ENCODE measurements at regions not wholly inside any gene's neighbourhood (a gene's known extent, or its start where the extent isn't known, plus 50 kb on each side); places are given as distances from the start of the nearest gene placed in this dataset.

- no peak for ATAC-seq
- TF ChIP-seq TOX (CRISPR knock-in tag; IDR thresholded peaks at IDR 0.05; ENCODE audit: borderline replicate concordance), result no peak
- TF ChIP-seq PATZ1 (CRISPR knock-in tag; IDR thresholded peaks at IDR 0.05; ENCODE audit: borderline replicate concordance), result no peak
- TF ChIP-seq, protein P1, sequence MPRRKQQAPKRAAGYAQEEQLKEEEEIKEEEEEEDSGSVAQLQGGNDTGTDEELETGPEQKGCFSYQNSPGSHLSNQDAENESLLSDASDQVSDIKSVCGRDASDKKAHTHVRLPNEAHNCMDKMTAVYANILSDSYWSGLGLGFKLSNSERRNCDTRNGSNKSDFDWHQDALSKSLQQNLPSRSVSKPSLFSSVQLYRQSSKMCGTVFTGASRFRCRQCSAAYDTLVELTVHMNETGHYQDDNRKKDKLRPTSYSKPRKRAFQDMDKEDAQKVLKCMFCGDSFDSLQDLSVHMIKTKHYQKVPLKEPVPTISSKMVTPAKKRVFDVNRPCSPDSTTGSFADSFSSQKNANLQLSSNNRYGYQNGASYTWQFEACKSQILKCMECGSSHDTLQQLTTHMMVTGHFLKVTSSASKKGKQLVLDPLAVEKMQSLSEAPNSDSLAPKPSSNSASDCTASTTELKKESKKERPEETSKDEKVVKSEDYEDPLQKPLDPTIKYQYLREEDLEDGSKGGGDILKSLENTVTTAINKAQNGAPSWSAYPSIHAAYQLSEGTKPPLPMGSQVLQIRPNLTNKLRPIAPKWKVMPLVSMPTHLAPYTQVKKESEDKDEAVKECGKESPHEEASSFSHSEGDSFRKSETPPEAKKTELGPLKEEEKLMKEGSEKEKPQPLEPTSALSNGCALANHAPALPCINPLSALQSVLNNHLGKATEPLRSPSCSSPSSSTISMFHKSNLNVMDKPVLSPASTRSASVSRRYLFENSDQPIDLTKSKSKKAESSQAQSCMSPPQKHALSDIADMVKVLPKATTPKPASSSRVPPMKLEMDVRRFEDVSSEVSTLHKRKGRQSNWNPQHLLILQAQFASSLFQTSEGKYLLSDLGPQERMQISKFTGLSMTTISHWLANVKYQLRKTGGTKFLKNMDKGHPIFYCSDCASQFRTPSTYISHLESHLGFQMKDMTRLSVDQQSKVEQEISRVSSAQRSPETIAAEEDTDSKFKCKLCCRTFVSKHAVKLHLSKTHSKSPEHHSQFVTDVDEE (CRISPR knock-in tag; IDR thresholded peaks at IDR 0.05), result no peak
- no peak for TF ChIP-seq ISL1 (CRISPR knock-in tag; IDR thresholded peaks at IDR 0.05)
- TF ChIP-seq ARNTL (CRISPR knock-in tag; IDR thresholded peaks at IDR 0.05; ENCODE audit: borderline replicate concordance, low read depth), result no peak
These were observed 512.6 kb downstream of the KLF5 start for GRCh38 chr13:73571376-73571775.

DNA sequence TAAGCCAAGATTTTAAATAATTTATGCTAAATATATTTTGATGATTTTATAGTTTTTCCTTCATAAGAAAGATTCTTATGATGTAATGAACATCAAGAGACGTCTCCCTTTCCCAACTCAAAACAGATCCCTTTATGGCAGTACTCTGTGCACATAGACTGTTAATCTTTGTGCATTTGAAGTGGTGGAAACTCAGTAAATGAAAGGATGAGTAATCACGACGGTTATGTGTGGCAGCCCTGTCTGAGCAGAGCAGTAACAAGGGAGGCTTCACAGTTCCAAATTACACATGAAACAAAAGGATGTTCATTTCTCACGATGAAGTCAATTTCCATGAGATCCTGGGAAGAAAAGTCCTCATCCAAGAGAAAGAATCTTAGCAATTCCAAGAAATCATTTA, 498.1 kb downstream of the KLF5 start:
- no peak for TF ChIP-seq ZC3H10 (CRISPR knock-in tag; IDR thresholded peaks at IDR 0.05)
- no peak for TF ChIP-seq SNAI2 (CRISPR knock-in tag; IDR thresholded peaks at IDR 0.05)
- no peak for TF ChIP-seq PPARA (CRISPR knock-in tag; IDR thresholded peaks at IDR 0.05; ENCODE audit: borderline replicate concordance)
- ATAC-seq, result no peak

GRCh38 chr13:73556128-73556527, 497.3 kb downstream of the KLF5 start:
- ATAC-seq, result no peak
- TF ChIP-seq ZFP30 (CRISPR knock-in tag; IDR thresholded peaks at IDR 0.05) (no peak), ESRRG (CRISPR knock-in tag; IDR thresholded peaks at IDR 0.05) (no peak), POU6F1 (CRISPR knock-in tag; IDR thresholded peaks at IDR 0.05; ENCODE audit: borderline replicate concordance, low read depth) (no peak), ISL1 (CRISPR knock-in tag; IDR thresholded peaks at IDR 0.05) (no peak), ZNF565 (CRISPR knock-in tag; conservative IDR thresholded peaks at IDR 0.05; ENCODE audit: low read depth) (no peak), PATZ1 (CRISPR knock-in tag; IDR thresholded peaks at IDR 0.05; ENCODE audit: borderline replicate concordance) (no peak), PPARA (CRISPR knock-in tag; IDR thresholded peaks at IDR 0.05; ENCODE audit: borderline replicate concordance) (no peak), CSRNP3 (CRISPR knock-in tag; IDR thresholded peaks at IDR 0.05) (no peak), CREB5 (CRISPR knock-in tag; IDR thresholded peaks at IDR 0.05; ENCODE audit: low read depth) (no peak), OSR1 (CRISPR knock-in tag; IDR thresholded peaks at IDR 0.05) (no peak), ZNF70 (CRISPR knock-in tag; IDR thresholded peaks at IDR 0.05) (no peak), SNAI2 (CRISPR knock-in tag; IDR thresholded peaks at IDR 0.05) (no peak), TOX (CRISPR knock-in tag; IDR thresholded peaks at IDR 0.05; ENCODE audit: borderline replicate concordance) (no peak), GLIS3 (CRISPR knock-in tag; IDR thresholded peaks at IDR 0.05) (no peak)
